ENCODE measurements at regions not wholly inside any gene's neighbourhood (a gene's known extent, or its start where the extent isn't known, plus 50 kb on each side); places are given as distances from the start of the nearest gene placed in this dataset.

GRCh38 chr2:23198316-23199114 lies 186.5 kb upstream of the KLHL29 start:
- H3K27ac ChIP-seq: no peak overlapping the region
- DNase-seq (ENCODE audit: low spot score): no peak
- POLR2A ChIA-PET (ENCODE audit: low non-redundant PET): no interaction called here
- CTCF ChIA-PET: interaction anchor here (0.5 to 1.2 kb wide), 4 partner anchors 9 to 1897 kb away, joined by 3 to 4 read pairs (median 4); no protein-coding TSS in a partner anchor
- TF ChIP-seq, protein P1, sequence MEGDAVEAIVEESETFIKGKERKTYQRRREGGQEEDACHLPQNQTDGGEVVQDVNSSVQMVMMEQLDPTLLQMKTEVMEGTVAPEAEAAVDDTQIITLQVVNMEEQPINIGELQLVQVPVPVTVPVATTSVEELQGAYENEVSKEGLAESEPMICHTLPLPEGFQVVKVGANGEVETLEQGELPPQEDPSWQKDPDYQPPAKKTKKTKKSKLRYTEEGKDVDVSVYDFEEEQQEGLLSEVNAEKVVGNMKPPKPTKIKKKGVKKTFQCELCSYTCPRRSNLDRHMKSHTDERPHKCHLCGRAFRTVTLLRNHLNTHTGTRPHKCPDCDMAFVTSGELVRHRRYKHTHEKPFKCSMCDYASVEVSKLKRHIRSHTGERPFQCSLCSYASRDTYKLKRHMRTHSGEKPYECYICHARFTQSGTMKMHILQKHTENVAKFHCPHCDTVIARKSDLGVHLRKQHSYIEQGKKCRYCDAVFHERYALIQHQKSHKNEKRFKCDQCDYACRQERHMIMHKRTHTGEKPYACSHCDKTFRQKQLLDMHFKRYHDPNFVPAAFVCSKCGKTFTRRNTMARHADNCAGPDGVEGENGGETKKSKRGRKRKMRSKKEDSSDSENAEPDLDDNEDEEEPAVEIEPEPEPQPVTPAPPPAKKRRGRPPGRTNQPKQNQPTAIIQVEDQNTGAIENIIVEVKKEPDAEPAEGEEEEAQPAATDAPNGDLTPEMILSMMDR (conservative IDR thresholded peaks at IDR 0.05; ENCODE audit: low read depth): no peak

DNA sequence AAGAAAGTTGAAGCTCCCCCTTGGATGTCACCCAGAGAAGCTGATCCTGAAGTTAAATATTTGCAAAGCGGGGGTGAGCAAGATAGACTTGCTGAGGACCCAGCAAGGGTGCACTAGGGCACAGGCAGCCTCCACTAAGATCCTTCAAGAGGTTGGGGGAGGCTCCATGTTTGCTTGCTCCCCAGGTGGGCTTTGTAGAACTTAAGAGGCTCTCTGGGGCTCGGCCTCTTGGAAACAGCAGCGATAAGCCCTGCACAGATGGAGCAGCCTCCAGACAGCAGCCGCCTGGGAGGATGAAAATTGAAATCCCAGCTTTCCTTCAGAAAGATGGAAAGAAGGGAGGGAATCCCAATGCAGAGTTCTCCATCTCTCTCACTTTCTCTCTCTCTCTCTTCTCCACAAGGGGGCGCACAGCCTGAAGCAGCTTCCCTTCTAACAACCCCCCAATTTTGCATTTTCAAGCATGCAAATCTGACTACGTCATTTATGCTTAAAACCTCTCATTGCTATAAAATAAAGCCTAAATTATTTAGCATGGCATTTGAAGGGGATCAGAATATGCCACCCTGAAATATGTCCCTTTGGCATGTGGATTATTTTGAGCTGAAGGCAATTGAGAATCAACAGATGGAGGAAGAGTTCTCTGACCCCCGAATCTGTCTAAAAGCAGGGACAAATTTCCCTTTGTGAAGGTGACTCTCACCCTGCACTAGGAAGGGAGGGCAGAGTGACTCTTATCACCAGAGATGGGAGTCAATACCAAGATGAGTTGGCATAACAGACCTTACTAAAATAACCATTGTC lies 185.7 kb upstream of the KLHL29 start:
- no peak overlapping the region for H3K27ac ChIP-seq
- ChIA-PET CTCF (interaction anchor here (0.5 to 1.2 kb wide), 10 partner anchors 10 to 1898 kb away, joined by 3 to 5 read pairs (median 4); no protein-coding TSS in a partner anchor), POLR2A (ENCODE audit: low non-redundant PET) (no interaction called here)
- TF ChIP-seq, protein P1 (conservative IDR thresholded peaks at IDR 0.05; ENCODE audit: low read depth): peak; percentile 60
- DNase-seq (ENCODE audit: low spot score): no peak

DNA sequence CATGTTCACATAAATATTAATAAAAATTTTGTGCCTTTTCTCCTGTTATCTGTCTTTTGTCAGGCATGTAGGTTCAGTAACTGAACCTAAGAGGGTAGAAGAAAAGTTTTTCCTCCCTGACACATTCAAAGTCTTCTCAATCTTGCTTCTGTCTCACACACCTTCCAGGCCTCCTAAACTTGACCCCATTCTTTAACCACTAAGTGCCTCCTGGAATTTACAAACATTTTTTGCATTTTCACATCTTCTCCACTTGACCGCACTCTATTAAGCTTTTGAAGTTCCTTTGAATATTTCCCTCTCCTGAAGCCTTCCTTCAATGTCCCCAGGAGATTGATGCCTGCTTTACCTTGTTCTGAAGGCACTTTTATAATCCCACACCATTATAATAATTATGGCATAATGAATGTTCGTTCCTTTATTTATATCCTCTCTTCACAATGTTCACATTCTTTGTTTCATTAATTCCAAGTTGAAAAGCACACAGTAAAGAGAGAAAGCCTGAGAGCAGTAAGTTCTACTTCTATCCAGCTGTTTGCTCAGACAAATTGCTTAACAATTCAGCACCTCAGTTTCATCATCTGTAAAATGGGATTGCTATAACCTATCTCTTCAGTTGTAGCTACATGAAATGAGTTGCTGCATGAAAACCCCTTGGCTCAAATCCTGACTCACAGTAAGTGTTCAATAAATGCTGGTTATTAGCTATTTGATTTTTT lies 184.8 kb upstream of the KLHL29 start:
- no peak for DNase-seq (ENCODE audit: low spot score)
- TF ChIP-seq, protein P1 (conservative IDR thresholded peaks at IDR 0.05; ENCODE audit: low read depth): no peak
- CTCF ChIA-PET: interaction anchor here (0.7 to 1.2 kb wide), 5 partner anchors 14 to 261 kb away, joined by 3 to 5 read pairs (median 3); no protein-coding TSS in a partner anchor
- POLR2A ChIA-PET (ENCODE audit: low non-redundant PET): no interaction called here
- no peak overlapping the region for H3K27ac ChIP-seq

GRCh38 chr2:23200787-23201114 lies 184.2 kb upstream of the KLHL29 start:
- H3K27ac ChIP-seq: no peak overlapping the region
- DNase-seq (ENCODE audit: low spot score): no peak
- TF ChIP-seq, protein P1 (conservative IDR thresholded peaks at IDR 0.05; ENCODE audit: low read depth): no peak
- POLR2A ChIA-PET (ENCODE audit: low non-redundant PET): no interaction called here
- CTCF ChIA-PET: no interaction called here

DNA sequence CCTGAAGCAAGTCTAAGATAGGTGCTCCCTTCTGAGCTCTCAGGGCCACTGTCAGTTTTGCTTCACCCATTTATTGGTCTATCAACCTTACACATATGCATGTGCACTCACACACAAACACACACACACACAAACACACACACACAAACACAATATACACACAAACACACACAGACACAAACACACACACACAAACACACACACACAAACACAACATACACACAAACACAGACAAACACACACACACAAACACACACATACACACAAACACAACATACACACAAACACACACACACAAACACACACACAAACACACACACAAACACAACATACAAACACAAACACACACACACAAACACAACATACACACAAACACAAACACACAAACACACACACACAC lies 181.6 kb upstream of the KLHL29 start:
- DNase-seq (ENCODE audit: low spot score): no peak
- ChIA-PET CTCF (interaction anchor here (0.6 kb wide), 1 partner anchor 140 kb away, joined by 3 read pairs; no protein-coding TSS in a partner anchor), POLR2A (ENCODE audit: low non-redundant PET) (no interaction called here)
- TF ChIP-seq, protein P1 (conservative IDR thresholded peaks at IDR 0.05; ENCODE audit: low read depth): no peak
- H3K27ac ChIP-seq: no peak overlapping the region

GRCh38 chr2:23204685-23205242 lies 180.2 kb upstream of the KLHL29 start:
- no peak overlapping the region for H3K27ac ChIP-seq
- ChIA-PET POLR2A (ENCODE audit: low non-redundant PET) (no interaction called here), CTCF (no interaction called here)
- TF ChIP-seq, protein P1 (conservative IDR thresholded peaks at IDR 0.05; ENCODE audit: low read depth): no peak
- DNase-seq (ENCODE audit: low spot score): no peak
